GM23338 (cell line): ENCODE measurements at regions not wholly inside any gene's neighbourhood (a gene's known extent, or its start where the extent isn't known, plus 50 kb on each side); places are given as distances from the start of the nearest gene placed in this dataset.

Experiments used
- ATAC-seq: fragments of 200-7000 bp; cut with Tn5 transposase; 3 replicates; pipeline ENCODE4 v1.9.1; 2020
- DNase-seq: peaks from one replicate; pipeline ENCODE4 v3.0.0-alpha.2; 2015; ENCODE audit warnings: low spot score
- H2AFZ ChIP-seq: fragments of 200-600 bp; sonication (generic); 2 replicates; pipeline ENCODE4 v1.8.0; 2016; ENCODE audit warnings: antibody characterized with exemption, mild to moderate bottlenecking, moderate library complexity
- H3F3A ChIP-seq: fragments of 200-600 bp; sonication (generic); replicated peaks from 2 replicates; pipeline ENCODE4 v1.8.0; 2017; ENCODE audit warnings: antibody characterized with exemption, mixed run types, low read depth
- H3K27ac ChIP-seq: fragments of 200-600 bp; sonication (generic); 2 replicates; pipeline ENCODE4 v1.6.1; 2016; ENCODE audit warnings: low read depth
- H3K27me3 ChIP-seq: fragments of 200-600 bp; sonication (generic); 2 replicates; pipeline ENCODE4 v1.8.0; 2016; ENCODE audit warnings: mild to moderate bottlenecking, mixed run types, moderate library complexity; ENCODE audit not compliant: insufficient read depth
- H3K36me3 ChIP-seq: fragments of 200-600 bp; sonication (generic); 2 replicates; pipeline ENCODE4 v1.8.0; 2016; ENCODE audit warnings: mild to moderate bottlenecking; ENCODE audit not compliant: insufficient read depth
- H3K4me1 ChIP-seq: fragments of 200-600 bp; sonication (generic); 2 replicates; pipeline ENCODE4 v1.8.0; 2016; ENCODE audit warnings: mild to moderate bottlenecking, moderate library complexity; ENCODE audit not compliant: insufficient read depth
- H3K4me2 ChIP-seq: fragments of 200-600 bp; sonication (generic); 2 replicates; pipeline ENCODE4 v1.7.1; 2017; ENCODE audit warnings: mixed run types
- H3K4me3 ChIP-seq: fragments of 200-600 bp; sonication (generic); 2 replicates; pipeline ENCODE4 v1.6.1; 2016; ENCODE audit warnings: mixed run types
- H3K79me2 ChIP-seq: fragments of 200-600 bp; sonication (generic); replicated peaks from 2 replicates; pipeline ENCODE4 v1.8.0; 2017; ENCODE audit warnings: mild to moderate bottlenecking; ENCODE audit not compliant: insufficient read depth
- H3K9me2 ChIP-seq: fragments of 200-600 bp; sonication (generic); 2 replicates; pipeline ENCODE4 v1.8.0; 2017; ENCODE audit not compliant: insufficient read depth
- H4K20me1 ChIP-seq: fragments of 200-600 bp; sonication (generic); replicated peaks from 2 replicates; pipeline ENCODE4 v1.8.0; 2017; ENCODE audit warnings: mild to moderate bottlenecking; ENCODE audit not compliant: insufficient read depth
- H3K27ac Mint-ChIP-seq: 2 replicates; pipeline ENCODE4 v1.8.0; 2020; ENCODE audit warnings: inconsistent platforms, mild to moderate bottlenecking, moderate library complexity, mixed read lengths
- H3K27me3 Mint-ChIP-seq: 3 replicates; pipeline ENCODE4 v1.8.0; 2022; ENCODE audit warnings: low read depth, mild to moderate bottlenecking, moderate library complexity, mixed read lengths, inconsistent platforms; ENCODE audit not compliant: insufficient read depth, poor library complexity
- H3K36me3 Mint-ChIP-seq: 3 replicates; pipeline ENCODE4 v1.8.0; 2021; ENCODE audit warnings: low read depth, mild to moderate bottlenecking, inconsistent platforms, moderate library complexity, mixed read lengths
- H3K4me1 Mint-ChIP-seq: 3 replicates; pipeline ENCODE4 v1.8.0; 2020; ENCODE audit warnings: mild to moderate bottlenecking, inconsistent platforms, mixed read lengths
- H3K4me3 Mint-ChIP-seq: 3 replicates; pipeline ENCODE4 v1.8.0; 2021; ENCODE audit warnings: moderate library complexity, mild to moderate bottlenecking, inconsistent platforms, mixed read lengths
- H3K9me3 Mint-ChIP-seq: 3 replicates; pipeline ENCODE4 v1.8.0; 2020; ENCODE audit warnings: moderate library complexity, mild to moderate bottlenecking, inconsistent platforms, mixed read lengths
- CREB1 ChIP-seq: fragments of 250-450 bp; sonication (Bioruptor Pico); IDR thresholded peaks from 2 replicates; pipeline ENCODE4 v1.5.0; 2020; ENCODE audit warnings: low read depth, mild to moderate bottlenecking, moderate library complexity
- EZH2 ChIP-seq: fragments of 200-600 bp; sonication (generic); IDR thresholded peaks from one replicate; pipeline ENCODE4 v1.8.0; 2017; ENCODE audit warnings: antibody characterized with exemption, mild to moderate bottlenecking, low read depth; ENCODE audit not compliant: unreplicated experiment
- EZH2phosphoT487 ChIP-seq: fragments of 200-600 bp; sonication (generic); IDR thresholded peaks from one replicate; pipeline ENCODE4 v1.8.1; 2018; ENCODE audit warnings: antibody characterized with exemption; ENCODE audit not compliant: unreplicated experiment
- NANOG ChIP-seq: IDR thresholded peaks from 2 replicates; pipeline ENCODE4 v1.6.1; 2016; ENCODE audit warnings: antibody characterized with exemption, borderline replicate concordance
- POLR2AphosphoS5 ChIP-seq: IDR thresholded peaks from 2 replicates; pipeline ENCODE4 v1.6.1; 2016; ENCODE audit warnings: antibody characterized with exemption, low read depth
- STAT1 ChIP-seq: IDR thresholded peaks from one replicate; pipeline ENCODE4 v1.6.1; 2016; ENCODE audit warnings: antibody characterized with exemption; ENCODE audit not compliant: unreplicated experiment
- ZNF331 ChIP-seq: fragments of 250-450 bp; sonication (Bioruptor Pico); IDR thresholded peaks from 2 replicates; pipeline ENCODE4 v1.5.0; 2020; ENCODE audit warnings: low read depth, mild to moderate bottlenecking, moderate library complexity
- TF ChIP-seq, protein P1 (sequence below): IDR thresholded peaks from 2 replicates; pipeline ENCODE4 v1.6.1; 2016; ENCODE audit warnings: antibody characterized with exemption
- TF ChIP-seq, protein P2 (sequence below): IDR thresholded peaks from one replicate; pipeline ENCODE4 v1.6.1; 2018; ENCODE audit warnings: antibody characterized with exemption; ENCODE audit not compliant: unreplicated experiment
- TF ChIP-seq, protein P3 (sequence below), 2 experiments: fragments of 200-600 bp in 1 of 2; sonication (generic) in 1 of 2; conservative IDR thresholded peaks; 2 replicates each; pipeline versions ENCODE4 v1.5.1 to v1.6.1; 2016 to 2017; ENCODE audit warnings: antibody characterized with exemption in 2 of 2, low read depth in 2 of 2, mild to moderate bottlenecking in 2 of 2, moderate library complexity in 1 of 2
- TF ChIP-seq, protein P4 (sequence below): fragments of 250-450 bp; sonication (Bioruptor Pico); IDR thresholded peaks from 2 replicates; pipeline ENCODE4 v1.5.0; 2020; ENCODE audit warnings: mild to moderate bottlenecking, moderate library complexity

DNA sequence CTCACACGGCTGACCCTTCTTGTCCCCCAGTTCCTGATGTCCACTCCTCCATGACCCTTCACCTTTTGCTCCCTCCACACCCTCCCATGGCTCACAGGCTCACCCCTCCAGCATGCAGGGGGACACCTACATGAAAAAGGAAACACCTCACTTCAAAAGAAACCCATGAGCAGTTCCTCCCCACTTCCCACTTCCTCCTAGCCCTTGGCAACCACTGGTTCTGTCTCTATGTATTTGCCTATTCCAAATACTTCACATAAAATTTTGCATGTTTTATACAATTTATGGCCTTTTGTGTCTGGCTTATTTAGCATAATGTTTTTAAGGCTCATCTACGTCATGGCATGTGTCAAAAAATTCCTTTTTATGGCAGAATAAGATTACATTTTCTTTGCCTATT lies 100.2 kb upstream of the S1PR3 start:
- Mint-ChIP-seq H3K4me1 (no peaks in the 10 kb centered on the region), H3K4me3 (no peak overlapping the region), H3K36me3 (no peaks in the 10 kb centered on the region), H3K27me3 (no peaks in the 10 kb centered on the region), H3K27ac (no peak overlapping the region), H3K9me3 (no peaks in the 10 kb centered on the region)
- no peaks in the 10 kb centered on the region for H3K36me3 ChIP-seq
- no peaks in the 10 kb centered on the region for H3K79me2 ChIP-seq
- H3K27me3 ChIP-seq: no peaks in the 10 kb centered on the region
- H4K20me1 ChIP-seq: no peaks in the 10 kb centered on the region
- no peak overlapping the region for H3K27ac ChIP-seq
- H3F3A ChIP-seq: no peaks in the 10 kb centered on the region
- no peak overlapping the region for H3K4me3 ChIP-seq
- no peak overlapping the region for H2AFZ ChIP-seq
- H3K4me2 ChIP-seq: no peak overlapping the region
- TF ChIP-seq, protein P1, sequence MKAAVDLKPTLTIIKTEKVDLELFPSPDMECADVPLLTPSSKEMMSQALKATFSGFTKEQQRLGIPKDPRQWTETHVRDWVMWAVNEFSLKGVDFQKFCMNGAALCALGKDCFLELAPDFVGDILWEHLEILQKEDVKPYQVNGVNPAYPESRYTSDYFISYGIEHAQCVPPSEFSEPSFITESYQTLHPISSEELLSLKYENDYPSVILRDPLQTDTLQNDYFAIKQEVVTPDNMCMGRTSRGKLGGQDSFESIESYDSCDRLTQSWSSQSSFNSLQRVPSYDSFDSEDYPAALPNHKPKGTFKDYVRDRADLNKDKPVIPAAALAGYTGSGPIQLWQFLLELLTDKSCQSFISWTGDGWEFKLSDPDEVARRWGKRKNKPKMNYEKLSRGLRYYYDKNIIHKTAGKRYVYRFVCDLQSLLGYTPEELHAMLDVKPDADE: no peak
- TF ChIP-seq NANOG (no peak), EZH2phosphoT487 (no peak), STAT1 (no peak), POLR2AphosphoS5 (no peak)
- TF ChIP-seq, protein P2, sequence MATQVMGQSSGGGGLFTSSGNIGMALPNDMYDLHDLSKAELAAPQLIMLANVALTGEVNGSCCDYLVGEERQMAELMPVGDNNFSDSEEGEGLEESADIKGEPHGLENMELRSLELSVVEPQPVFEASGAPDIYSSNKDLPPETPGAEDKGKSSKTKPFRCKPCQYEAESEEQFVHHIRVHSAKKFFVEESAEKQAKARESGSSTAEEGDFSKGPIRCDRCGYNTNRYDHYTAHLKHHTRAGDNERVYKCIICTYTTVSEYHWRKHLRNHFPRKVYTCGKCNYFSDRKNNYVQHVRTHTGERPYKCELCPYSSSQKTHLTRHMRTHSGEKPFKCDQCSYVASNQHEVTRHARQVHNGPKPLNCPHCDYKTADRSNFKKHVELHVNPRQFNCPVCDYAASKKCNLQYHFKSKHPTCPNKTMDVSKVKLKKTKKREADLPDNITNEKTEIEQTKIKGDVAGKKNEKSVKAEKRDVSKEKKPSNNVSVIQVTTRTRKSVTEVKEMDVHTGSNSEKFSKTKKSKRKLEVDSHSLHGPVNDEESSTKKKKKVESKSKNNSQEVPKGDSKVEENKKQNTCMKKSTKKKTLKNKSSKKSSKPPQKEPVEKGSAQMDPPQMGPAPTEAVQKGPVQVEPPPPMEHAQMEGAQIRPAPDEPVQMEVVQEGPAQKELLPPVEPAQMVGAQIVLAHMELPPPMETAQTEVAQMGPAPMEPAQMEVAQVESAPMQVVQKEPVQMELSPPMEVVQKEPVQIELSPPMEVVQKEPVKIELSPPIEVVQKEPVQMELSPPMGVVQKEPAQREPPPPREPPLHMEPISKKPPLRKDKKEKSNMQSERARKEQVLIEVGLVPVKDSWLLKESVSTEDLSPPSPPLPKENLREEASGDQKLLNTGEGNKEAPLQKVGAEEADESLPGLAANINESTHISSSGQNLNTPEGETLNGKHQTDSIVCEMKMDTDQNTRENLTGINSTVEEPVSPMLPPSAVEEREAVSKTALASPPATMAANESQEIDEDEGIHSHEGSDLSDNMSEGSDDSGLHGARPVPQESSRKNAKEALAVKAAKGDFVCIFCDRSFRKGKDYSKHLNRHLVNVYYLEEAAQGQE: no peak
- H3K9me2 ChIP-seq: no peaks in the 10 kb centered on the region
- DNase-seq (no peak), ATAC-seq (no peak)
- H3K4me1 ChIP-seq: no peaks in the 10 kb centered on the region

DNA sequence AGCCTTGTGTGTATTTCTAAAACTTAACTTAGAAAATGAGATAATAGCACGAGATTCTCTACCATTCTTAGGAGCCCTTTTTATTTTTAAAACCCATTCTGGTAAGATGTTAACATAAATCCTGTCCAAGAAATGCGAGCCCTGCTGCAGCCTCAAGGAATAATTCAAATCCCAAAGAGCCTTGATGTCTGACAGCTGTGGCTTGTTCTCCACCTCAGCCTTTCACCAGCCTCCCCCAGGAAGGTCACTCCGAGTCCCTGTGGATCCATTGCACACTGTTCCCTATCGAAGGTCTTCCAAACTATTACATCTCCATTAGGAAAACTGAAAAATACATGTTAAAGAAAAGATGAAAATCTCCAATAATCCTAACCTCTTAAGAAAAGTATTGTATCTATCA lies 98.5 kb upstream of the S1PR3 start:
- Mint-ChIP-seq H3K27ac (no peak overlapping the region), H3K36me3 (no peaks in the 10 kb centered on the region), H3K9me3 (no peaks in the 10 kb centered on the region), H3K27me3 (no peaks in the 10 kb centered on the region), H3K4me1 (no peaks in the 10 kb centered on the region), H3K4me3 (no peak overlapping the region)
- no peaks in the 10 kb centered on the region for H3F3A ChIP-seq
- no peaks in the 10 kb centered on the region for H3K9me2 ChIP-seq
- no peaks in the 10 kb centered on the region for H3K27me3 ChIP-seq
- ATAC-seq (no peak), DNase-seq (no peak)
- H2AFZ ChIP-seq: no peak overlapping the region
- no peaks in the 10 kb centered on the region for H3K36me3 ChIP-seq
- H3K27ac ChIP-seq: no peak overlapping the region
- no peaks in the 10 kb centered on the region for H4K20me1 ChIP-seq
- H3K4me1 ChIP-seq: no peaks in the 10 kb centered on the region
- H3K4me2 ChIP-seq: no peak overlapping the region
- H3K79me2 ChIP-seq: no peaks in the 10 kb centered on the region
- H3K4me3 ChIP-seq: no peak overlapping the region
- TF ChIP-seq NANOG (no peak), ZNF331 (CRISPR knock-in tag) (no peak), EZH2 (no peak), CREB1 (CRISPR knock-in tag) (no peak)
- TF ChIP-seq, protein P3, sequence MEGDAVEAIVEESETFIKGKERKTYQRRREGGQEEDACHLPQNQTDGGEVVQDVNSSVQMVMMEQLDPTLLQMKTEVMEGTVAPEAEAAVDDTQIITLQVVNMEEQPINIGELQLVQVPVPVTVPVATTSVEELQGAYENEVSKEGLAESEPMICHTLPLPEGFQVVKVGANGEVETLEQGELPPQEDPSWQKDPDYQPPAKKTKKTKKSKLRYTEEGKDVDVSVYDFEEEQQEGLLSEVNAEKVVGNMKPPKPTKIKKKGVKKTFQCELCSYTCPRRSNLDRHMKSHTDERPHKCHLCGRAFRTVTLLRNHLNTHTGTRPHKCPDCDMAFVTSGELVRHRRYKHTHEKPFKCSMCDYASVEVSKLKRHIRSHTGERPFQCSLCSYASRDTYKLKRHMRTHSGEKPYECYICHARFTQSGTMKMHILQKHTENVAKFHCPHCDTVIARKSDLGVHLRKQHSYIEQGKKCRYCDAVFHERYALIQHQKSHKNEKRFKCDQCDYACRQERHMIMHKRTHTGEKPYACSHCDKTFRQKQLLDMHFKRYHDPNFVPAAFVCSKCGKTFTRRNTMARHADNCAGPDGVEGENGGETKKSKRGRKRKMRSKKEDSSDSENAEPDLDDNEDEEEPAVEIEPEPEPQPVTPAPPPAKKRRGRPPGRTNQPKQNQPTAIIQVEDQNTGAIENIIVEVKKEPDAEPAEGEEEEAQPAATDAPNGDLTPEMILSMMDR (conservative IDR thresholded peaks at IDR 0.05; ENCODE audit: low read depth in 2 of 2): no peak
- TF ChIP-seq, protein P4, sequence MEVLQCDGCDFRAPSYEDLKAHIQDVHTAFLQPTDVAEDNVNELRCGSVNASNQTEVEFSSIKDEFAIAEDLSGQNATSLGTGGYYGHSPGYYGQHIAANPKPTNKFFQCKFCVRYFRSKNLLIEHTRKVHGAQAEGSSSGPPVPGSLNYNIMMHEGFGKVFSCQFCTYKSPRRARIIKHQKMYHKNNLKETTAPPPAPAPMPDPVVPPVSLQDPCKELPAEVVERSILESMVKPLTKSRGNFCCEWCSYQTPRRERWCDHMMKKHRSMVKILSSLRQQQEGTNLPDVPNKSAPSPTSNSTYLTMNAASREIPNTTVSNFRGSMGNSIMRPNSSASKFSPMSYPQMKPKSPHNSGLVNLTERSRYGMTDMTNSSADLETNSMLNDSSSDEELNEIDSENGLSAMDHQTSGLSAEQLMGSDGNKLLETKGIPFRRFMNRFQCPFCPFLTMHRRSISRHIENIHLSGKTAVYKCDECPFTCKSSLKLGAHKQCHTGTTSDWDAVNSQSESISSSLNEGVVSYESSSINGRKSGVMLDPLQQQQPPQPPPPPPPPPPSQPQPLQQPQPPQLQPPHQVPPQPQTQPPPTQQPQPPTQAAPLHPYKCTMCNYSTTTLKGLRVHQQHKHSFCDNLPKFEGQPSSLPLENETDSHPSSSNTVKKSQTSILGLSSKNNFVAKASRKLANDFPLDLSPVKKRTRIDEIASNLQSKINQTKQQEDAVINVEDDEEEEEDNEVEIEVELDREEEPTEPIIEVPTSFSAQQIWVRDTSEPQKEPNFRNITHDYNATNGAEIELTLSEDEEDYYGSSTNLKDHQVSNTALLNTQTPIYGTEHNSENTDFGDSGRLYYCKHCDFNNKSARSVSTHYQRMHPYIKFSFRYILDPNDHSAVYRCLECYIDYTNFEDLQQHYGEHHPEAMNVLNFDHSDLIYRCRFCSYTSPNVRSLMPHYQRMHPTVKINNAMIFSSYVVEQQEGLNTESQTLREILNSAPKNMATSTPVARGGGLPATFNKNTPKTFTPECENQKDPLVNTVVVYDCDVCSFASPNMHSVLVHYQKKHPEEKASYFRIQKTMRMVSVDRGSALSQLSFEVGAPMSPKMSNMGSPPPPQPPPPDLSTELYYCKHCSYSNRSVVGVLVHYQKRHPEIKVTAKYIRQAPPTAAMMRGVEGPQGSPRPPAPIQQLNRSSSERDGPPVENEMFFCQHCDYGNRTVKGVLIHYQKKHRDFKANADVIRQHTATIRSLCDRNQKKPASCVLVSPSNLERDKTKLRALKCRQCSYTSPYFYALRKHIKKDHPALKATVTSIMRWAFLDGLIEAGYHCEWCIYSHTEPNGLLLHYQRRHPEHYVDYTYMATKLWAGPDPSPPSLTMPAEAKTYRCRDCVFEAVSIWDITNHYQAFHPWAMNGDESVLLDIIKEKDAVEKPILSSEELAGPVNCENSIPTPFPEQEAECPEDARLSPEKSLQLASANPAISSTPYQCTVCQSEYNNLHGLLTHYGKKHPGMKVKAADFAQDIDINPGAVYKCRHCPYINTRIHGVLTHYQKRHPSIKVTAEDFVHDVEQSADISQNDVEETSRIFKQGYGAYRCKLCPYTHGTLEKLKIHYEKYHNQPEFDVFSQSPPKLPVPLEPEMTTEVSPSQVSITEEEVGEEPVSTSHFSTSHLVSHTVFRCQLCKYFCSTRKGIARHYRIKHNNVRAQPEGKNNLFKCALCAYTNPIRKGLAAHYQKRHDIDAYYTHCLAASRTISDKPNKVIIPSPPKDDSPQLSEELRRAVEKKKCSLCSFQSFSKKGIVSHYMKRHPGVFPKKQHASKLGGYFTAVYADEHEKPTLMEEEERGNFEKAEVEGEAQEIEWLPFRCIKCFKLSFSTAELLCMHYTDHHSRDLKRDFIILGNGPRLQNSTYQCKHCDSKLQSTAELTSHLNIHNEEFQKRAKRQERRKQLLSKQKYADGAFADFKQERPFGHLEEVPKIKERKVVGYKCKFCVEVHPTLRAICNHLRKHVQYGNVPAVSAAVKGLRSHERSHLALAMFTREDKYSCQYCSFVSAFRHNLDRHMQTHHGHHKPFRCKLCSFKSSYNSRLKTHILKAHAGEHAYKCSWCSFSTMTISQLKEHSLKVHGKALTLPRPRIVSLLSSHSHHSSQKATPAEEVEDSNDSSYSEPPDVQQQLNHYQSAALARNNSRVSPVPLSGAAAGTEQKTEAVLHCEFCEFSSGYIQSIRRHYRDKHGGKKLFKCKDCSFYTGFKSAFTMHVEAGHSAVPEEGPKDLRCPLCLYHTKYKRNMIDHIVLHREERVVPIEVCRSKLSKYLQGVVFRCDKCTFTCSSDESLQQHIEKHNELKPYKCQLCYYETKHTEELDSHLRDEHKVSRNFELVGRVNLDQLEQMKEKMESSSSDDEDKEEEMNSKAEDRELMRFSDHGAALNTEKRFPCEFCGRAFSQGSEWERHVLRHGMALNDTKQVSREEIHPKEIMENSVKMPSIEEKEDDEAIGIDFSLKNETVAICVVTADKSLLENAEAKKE (CRISPR knock-in tag): no peak
